Stimulated activated CD4-positive, alpha-beta T cell treated with anti-CD3 and anti-CD28 coated beads, Interleukin-1b, Interleukin-23, amount 100 ng/mL, for 48 hours (primary cell): ENCODE measurements at regions not wholly inside any gene's neighbourhood (a gene's known extent, or its start where the extent isn't known, plus 50 kb on each side); places are given as distances from the start of the nearest gene placed in this dataset.

Experiments used
- DNase-seq: peaks from one replicate; pipeline ENCODE4 v3.0.0-alpha.2; 2020

DNA sequence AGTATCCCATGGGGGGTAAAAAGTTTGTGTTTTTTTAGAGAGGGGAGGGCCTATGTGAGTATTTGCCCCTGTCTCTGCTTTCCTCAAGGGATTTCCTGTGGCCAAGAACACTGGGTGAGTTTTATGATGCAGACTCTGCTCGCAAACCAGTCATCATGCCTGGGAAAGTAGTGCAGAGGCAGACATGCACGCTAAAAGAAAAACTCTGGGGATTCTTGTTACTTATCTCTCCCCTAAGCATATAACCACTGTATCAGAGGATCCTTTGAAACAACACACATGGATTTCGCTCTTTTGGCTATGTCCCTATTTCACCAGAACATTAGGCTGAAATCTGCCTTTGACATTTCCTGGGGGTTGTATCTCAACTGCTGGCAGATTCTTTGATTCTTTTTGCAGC, 1845.8 kb upstream of the SEL1L start:
- DNase-seq, result no peak

DNA sequence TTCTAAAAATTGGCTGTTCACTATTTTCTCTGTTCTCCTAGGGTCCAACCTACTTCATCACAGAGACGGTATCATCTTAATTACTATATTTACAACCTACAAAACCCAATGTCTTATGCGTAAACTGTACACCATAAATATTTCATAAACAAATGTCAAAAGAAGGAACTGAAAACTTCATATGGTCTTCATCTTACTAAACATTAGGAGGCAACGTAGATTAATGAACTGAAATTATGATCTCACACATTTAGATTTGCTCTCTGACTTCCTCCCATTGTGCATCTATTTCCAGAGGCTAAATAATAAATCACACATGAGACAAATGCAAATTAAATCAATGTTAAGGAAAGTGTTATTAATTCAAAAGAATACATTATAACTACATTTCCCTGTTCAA, 1850.6 kb upstream of the SEL1L start:
- DNase-seq, result no peak

DNA sequence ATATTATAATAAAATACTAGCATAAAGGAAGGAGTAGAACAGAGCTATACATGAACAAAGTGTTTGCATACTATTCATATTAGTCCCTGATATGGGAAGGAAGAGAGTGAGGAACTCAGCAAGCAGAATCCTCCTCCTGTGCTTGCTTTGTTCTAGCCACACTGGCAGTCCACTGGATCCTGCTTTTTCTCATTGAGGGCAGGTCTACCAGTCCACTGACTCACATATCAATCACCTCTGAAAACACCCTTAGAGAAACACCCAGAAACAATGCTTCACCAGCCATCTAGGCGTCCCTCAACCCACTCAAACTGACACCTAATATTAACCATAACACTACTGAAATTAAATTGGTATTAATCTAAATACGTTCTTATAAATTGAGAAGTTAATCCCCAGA, 1861.7 kb upstream of the SEL1L start:
- DNase-seq, result no peak

DNA sequence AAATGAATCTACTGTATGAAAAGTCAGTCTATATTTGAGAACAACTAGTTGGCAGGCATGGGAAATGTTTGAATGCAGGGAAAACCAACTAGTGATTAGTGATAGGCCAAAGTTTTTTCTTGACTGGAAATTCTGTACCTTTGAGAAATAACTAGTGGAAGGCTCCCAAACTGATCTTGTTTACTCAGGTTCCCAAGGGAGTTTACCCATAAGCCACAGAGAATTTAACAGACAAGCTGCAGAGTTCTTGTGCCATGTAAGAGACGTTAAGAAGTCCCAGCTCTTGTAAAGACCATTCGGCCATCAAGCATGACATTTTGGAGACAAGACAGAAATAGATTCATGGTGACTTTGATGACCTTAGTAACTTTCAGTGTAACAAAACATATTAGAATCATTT, 1882.8 kb upstream of the SEL1L start:
- no peak for DNase-seq

DNA sequence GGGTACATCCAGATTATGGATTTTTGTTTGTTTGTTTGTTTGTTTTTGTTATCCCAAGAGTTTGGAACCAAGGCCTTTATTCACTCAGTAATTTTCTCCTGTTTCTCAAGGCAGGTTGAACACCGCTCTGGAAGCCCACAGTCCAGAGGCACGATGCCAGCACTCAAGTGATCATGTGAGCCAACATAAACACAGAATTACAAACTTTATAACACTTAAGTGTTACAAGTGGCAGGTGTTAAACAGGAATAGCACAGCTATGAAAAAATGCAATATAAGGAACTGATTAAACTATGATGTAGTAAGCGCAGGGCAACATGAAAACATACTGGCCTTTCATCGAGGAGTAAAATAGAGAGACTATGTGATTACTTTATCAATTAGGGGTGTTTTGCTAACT, 1885.8 kb upstream of the SEL1L start:
- no peak for DNase-seq

DNA sequence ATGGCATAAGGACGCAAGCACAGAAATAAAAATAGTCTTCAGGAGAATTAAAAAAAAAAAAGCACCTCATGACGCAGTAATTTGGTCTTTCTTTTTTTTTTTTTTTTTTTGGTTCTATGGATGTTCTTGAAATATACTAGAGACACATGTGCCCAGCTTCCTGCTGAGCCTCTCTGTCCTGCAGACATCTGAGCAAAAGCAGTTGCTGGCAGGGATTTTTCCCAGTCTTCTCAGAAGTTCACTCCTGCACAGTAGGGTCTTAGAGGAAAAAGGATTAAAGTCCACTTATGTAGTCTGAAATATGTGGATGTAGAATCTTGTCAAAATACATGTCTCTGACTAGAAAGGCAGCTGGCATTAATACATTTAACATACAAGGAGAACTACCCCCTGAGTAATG, 1888.1 kb upstream of the SEL1L start:
- DNase-seq, result no peak

DNA sequence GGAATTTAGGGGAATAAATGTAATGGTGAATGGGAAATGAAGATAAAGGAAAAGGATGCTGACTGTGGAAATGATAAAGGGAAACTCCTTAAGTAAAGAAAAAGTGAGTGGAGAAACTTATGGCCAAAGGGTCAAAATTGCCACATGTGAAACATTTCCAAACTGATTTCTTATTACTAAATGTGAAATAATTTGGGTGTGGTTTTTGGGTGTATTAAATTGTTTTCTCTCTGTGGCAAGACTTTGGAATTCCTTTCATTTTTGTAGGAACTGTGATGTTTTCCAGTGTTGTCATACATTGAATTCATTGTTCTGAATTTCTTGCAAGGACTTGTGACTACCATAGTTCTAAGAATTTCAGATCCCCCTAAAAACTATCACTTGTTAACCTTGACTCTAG, 1891.5 kb upstream of the SEL1L start:
- no peak for DNase-seq

DNA sequence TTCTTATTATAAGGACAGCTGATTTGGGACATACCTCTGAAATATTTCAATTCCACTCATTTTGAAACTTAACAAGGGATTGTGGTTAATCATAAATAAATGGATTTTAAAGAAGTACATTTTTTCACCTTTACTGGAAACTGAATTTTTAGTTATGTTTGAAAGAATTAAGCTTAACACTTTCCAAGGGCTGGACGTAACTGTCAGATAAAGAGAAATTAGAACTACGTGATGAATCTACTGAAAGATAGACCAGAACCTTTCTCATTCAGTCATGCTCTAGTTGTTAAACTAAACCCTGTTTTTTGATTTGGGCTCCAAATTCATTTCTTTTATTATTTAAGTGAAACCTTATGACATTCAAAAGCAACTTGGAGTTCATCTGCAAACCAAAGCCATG, 1892.1 kb upstream of the SEL1L start:
- DNase-seq, result no peak

DNA sequence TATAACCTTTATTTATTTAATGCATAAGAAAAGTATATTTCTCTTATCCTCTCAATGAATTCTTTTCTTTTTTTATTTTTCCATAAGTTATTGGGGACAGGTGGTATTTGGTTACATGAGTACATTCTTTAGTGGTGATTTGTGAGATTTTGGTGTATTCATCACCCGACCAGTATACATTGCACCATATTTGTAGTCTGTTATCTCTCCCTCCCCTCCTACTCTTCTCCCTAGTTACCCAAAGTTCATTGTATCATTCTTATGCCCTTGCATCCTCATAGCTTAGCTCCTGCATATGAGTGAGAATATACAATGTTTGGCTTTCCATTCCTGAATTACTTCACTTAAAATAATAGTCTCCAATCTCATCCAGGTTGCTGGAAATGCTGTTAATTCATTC, 1900.0 kb upstream of the SEL1L start:
- no peak for DNase-seq

DNA sequence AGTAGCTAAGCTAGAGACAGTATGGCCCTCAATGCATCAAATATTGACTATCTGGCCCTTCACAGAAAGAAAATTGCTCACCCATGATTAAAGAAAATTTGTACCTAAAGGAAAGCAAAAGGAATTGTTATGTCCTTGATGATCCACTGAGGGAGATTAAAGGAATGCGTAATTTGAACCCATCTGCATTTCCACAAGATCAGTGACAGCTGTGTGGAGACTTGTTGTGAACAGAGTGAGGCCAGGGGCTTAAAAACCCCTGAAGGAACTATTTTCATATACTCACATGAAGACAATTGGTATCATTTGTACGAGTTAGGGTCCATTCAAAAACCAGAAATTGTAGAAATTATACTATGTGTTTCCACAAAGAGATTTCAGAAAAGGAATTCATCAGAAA, 1908.1 kb upstream of the SEL1L start:
- DNase-seq, result no peak

DNA sequence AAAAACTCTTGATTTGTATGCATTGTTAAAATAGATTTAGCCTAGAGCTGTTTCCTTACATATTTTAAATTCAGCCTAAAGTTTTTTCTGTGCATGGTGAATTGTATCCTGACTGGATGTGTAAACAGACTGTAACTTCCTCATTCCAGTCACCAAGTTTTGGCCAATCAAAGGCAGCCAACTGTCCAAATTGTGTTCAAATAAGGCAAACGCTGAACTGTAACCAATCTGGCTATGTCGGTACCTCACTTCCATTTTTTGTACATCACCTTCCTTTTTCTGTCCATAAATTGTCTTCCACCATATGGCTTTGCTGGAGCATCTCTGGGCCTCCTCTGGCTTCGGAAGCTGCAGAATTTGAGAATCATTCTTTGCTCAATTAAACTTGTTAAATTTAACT, 1921.9 kb upstream of the SEL1L start:
- no peak for DNase-seq

DNA sequence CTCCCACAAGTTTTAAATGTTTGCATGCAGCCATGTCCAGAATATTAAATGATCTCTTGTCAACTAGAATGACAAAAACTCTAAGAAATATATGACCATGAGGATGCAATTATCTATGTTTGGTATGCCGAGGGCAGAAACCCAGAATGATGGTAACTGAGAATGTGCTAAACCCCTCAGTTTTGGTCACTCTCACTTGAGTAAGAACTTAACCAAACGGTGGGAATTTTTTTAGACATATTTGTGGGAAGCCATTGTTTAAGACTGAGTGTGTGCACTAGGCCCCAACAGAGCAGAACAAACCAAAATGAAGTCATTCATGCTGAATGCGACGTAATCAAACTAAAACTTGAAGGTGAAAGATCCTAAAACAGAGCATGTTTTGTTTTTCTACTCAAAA, 1927.9 kb upstream of the SEL1L start:
- DNase-seq, result no peak

DNA sequence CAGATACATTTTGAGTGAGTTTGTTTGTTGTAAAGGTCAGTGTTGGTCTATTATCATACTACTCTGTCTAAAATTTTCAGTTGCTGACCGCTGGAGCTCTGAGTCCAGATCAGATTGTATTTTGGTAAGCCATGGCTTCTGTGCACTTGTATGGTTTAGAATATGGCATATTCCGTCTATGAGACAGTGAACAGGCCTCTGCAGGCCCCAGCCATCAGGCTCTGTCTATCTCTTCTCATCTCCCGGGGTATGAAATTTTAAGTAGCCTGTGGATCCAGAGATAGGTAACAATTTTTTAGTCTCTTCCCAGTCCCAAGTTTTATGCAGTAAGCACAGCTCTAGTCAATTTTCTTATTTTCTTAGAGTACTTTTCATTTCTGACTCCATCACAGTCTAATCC, 1929.1 kb upstream of the SEL1L start:
- no peak for DNase-seq

DNA sequence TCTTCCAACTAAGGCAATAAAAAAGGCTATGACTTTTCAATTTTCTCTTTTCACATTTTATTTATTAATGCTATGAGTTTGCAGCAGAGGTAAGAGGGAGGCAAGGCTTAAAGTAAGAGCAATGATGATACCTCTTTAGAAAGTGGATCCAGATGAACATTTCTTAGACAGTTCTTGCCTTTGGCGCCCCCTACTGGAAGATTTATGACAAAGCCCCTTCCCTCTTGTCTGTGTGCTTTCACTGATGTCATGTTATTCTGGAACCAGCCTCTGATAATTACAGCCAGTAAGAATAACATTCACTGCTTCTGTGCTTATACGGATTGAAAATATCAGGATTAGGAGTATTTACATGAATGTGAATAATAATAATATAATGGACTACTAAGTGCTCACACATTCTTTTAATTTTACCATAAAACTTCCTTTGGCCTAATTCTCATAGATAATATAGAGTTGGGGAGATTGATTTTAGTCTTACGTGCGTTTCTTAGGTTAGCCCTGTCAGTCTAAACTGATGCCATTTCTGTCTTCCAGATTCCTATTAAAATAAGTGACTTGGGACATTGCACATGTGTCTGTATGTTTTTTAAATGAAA, 1929.9 kb upstream of the SEL1L start:
- peak; percentile 1 for DNase-seq

DNA sequence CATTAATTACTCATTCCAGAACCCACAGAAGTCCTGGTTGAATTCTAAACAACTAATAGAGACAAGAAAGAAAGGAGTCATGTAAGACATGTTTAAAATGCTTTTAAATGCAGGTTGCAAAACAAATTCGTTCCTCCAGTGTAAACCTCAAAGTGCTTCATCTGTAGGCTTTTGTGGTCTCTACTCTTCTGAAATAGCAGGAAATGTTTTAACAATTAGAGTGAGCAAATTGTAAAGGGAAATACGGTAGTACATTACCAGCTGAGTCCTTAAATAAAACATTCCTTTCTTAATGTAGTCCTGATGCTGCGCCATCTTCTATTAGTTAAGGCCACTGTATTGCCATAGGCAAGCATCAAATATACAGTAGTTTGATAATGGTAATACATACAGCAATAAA, 1934.2 kb upstream of the SEL1L start:
- DNase-seq, result no peak

DNA sequence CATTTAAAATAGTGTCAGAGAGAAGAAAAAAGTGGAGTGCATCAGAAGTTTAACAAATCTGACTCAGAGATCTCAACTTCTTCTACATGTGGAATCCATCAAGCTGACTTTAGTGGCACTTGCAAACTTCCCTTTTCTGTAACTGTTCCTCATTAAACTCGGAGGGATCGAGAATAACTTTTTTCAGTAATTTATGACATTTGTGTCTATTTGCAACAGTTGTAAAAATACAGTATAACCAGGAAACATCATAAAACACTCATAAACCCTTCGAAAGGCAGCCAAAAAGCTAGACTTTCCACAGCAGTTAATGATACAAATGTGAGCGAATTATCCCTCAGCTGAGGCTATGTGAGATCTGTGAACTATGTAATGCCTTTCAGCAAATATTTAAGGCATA, 1936.8 kb upstream of the SEL1L start:
- no peak for DNase-seq

DNA sequence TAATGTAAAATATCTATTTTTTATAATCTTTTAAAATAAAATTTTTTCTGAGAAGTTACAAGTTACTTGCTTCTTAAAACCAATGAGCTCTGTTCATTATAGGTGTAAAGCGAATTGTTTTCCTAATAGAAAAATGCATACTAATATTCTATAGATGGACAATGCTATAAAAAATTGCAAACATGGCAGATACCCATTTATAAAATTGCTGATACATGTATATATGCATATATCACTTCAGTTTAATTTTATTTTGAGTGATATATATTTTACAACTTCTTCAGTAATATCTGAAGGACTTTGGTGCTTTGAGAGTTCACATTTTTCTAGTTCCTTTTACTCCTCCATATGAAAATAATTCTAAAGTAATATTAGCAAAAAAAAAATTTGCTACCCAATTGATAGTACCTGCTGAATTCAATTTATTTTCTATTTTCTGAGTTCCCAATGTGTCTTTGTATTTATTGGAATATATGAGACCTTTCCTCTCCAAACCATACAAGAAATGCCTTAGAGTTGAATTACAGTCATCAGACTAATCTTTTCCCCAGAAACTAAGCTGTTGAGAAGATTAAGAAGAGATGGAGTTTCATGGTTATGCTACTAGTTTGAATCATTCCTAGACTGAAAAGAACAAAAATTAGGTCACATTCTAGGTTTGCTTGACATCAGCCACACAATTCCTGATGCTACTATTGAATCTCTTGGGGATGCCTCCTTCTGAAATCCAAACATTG, 1937.5 kb upstream of the SEL1L start:
- DNase-seq, result no peak

DNA sequence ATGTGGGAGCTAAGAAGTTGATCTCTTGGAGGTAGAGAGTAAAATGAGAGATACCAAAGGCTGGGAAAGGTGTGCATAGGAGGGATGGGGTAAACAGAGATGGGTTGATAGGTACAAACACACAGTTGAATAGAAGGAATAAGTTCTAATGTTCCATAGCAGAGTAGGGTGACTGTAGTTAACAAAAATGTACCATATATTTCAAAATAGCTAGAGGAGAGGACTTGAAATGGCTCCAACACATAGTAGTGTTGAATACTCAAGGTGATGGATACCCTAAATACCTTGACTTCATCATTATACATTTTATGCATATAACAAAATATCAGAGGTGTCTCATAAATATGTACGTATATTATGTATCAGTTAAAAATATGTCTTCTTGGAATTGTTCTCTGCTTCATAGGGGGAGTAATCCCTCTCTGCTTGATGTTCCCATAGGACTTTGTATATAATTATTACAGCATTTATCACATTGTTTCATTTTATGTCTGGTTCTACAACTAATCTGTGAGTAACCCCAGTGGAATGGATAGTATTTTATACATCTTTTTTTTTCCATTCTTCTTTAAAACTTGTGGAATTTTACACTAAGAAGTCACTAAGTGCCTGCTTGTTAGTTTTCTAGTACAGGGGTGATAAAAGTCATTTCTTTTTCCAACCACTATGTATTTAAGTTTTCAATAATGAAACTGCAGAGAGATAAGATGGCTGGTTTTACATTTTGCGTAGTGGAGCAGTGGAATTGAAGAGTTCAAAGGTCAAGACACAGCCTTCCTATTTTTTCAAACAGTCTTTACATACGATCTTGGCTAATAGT, 1940.0 kb upstream of the SEL1L start:
- DNase-seq, result no peak

DNA sequence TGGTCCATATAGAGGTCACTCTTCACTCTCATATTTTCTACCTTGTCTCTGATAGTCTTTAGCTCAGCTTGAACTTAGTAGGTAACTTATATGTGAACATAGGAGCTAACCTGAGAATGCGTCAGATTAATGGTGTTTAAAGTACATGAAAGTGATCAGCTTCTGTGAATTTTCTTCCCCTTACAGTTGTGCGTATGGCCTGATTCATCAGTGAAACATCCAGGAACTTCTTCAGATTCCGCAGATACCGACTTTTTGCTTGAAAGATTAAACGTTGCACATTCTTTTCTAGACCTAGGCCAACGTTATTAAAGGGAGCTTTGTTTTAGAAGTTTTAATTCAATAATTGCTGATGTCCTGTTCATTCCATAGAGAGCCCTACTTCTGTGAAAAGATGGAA, 1945.1 kb upstream of the SEL1L start:
- DNase-seq, result no peak

DNA sequence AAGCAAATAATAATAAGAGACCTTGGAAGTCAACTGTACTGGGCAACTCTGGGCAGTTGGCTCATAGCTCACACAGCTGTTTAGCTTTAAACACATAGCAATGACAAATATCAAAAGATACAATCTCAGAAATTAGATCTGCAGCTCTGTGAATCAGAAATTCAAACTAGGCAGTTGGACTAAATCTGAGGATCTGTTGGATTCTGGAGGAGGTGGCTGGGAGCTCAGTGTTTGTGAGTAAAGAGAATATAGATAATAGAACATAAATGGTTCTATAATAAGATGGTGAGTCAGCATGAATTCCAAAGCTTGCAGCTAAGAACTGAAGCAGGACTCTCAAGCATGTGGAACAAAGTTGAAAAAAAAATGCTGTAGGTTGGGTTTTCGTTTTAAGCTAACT, 1949.4 kb upstream of the SEL1L start:
- no peak for DNase-seq

DNA sequence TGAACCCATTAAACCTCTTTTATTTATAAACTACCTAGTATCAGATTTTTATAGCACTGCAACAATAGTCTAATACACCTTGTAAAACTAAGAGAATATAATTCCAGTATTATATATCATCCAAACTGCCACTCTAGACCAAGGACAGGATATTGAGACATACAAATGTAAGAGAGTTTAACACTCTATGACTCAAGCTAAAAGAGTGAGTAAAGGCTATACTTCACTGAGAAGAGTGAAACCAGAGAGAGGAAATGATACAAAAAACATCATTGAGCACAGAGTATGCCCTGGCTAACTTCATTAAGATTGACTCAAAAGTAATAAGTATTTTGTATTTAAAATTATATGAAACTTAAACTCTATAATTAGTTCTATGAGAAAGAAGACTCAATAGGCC, 1951.9 kb upstream of the SEL1L start:
- DNase-seq, result no peak

DNA sequence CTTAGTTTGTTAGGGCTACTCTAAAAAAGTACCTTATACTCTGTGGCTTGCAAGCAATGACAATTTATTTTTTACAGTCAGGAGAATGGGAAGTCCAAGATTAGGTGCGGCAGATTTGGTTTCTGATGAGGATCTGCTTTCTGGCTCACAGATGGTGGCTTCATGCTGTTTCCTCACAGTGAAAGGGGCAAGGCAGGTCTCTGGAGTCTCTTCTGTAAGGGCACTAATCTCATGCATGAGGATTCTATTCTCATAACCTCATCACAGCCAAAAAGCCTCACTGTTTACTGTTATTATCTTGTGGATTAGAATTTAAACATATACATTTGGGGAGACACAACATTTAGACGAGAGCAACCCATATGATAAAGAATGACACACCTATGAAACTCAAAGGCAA, 1957.4 kb upstream of the SEL1L start:
- no peak for DNase-seq

DNA sequence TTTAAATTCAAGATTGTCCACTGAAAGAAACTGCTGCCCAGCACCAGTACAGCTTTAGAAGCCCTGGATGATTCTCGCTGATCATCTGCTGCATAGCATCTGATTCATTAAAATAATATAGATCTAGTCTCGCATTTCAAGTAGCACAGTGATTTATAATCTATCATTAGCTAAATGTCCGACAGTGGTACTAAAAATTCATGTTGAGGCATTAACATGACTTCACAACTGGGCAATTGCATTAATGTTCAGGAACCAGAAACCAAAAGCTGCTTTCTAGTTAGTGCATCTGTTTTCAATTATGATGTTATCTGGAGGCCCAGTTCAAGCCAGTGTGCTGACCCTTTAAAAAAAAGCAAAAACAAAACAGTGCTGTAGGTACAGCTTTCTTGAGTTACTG, 1987.2 kb upstream of the SEL1L start:
- DNase-seq, result no peak

DNA sequence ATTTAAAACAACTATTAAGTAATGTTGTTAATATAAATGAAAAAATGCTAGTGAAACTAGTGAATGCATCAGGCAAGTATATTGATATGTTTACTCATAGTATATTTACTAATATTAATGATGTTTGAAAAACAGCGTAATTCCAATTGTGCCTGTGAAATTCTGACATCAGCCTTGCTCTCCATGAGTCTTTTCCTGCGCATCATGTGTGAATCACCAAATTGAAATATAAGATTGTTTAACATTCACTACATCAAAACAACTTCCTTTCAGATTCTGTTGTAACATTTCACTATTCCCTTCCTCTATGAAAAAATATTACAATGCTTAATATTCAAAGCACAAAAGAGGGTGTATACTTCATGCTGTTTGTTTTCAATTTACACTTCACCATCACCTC, 1995.9 kb upstream of the SEL1L start:
- no peak for DNase-seq
